Hematopoietic multipotent progenitor cell treated with erythropoietin and hydrocortisone succinate and interleukin-3 and kit ligand, for 17 days (in vitro differentiated cells): ENCODE measurements at regions not wholly inside any gene's neighbourhood (a gene's known extent, or its start where the extent isn't known, plus 50 kb on each side); places are given as distances from the start of the nearest gene placed in this dataset.

Experiments
- DNase-seq: peaks from one replicate; pipeline ENCODE4 v3.0.0-alpha.2; 2015; ENCODE audit warnings: low spot score

GRCh38 chr21:41651830-41652229, 115.0 kb downstream of the RIPK4 start:
- DNase-seq: no peak

- no peak for DNase-seq
These were observed 115.4 kb downstream of the RIPK4 start for GRCh38 chr21:41651406-41651805.

- no peak for DNase-seq
These were observed 116.2 kb downstream of the RIPK4 start for GRCh38 chr21:41650526-41651145.

- no peak for DNase-seq
These were observed 118.2 kb downstream of the RIPK4 start for GRCh38 chr21:41648591-41649031.

- no peak for DNase-seq
These were observed 118.9 kb downstream of the RIPK4 start for GRCh38 chr21:41647806-41648561.

- DNase-seq: no peak
These were observed 123.4 kb downstream of the RIPK4 start for GRCh38 chr21:41643246-41643966.

GRCh38 chr21:41641821-41642701, 124.8 kb downstream of the RIPK4 start:
- no peak for DNase-seq

GRCh38 chr21:41641510-41641815, 125.4 kb downstream of the RIPK4 start:
- no peak for DNase-seq

- no peak for DNase-seq
These were observed 125.9 kb downstream of the RIPK4 start for GRCh38 chr21:41640748-41641509.

- no peak for DNase-seq
These were observed 127.1 kb downstream of the RIPK4 start for GRCh38 chr21:41639766-41640165.

GRCh38 chr21:41639336-41639735, 127.5 kb downstream of the RIPK4 start:
- no peak for DNase-seq

- DNase-seq: no peak
These were observed 128.6 kb downstream of the RIPK4 start for GRCh38 chr21:41638201-41638790.

- DNase-seq: no peak
These were observed 129.0 kb upstream of the TMPRSS2 start for GRCh38 chr21:41636636-41637630.

GRCh38 chr21:41635874-41636273, 127.9 kb upstream of the TMPRSS2 start:
- no peak for DNase-seq

GRCh38 chr21:41634858-41635257, 126.9 kb upstream of the TMPRSS2 start:
- no peak for DNase-seq

- no peak for DNase-seq
These were observed 126.3 kb upstream of the TMPRSS2 start for GRCh38 chr21:41634211-41634694.

- DNase-seq: no peak
These were observed 125.7 kb upstream of the TMPRSS2 start for GRCh38 chr21:41633627-41634026.

GRCh38 chr21:41632748-41633475, 125.0 kb upstream of the TMPRSS2 start:
- DNase-seq: no peak
